ENCODE measurements at regions not wholly inside any gene's neighbourhood (a gene's known extent, or its start where the extent isn't known, plus 50 kb on each side); places are given as distances from the start of the nearest gene placed in this dataset.

DNA sequence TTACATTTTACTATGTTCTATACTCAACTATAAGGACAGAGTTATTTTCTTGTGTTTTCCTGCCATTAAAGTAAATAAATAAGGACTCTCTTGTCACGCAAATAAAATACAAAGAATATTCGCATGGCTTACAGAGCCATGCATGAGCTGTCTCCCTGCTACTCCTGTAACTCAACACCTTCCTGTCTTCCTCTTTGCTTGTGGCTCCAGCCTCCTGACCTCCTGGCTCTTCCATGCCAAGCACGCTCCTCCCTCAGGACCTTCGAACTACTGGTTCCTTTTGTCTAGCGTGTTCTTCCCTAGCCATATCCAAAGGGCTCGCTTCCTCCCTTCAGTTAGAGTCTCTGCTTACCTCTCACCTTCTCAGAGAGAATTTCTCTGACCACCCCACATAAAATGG lies 124.3 kb upstream of the TMC3 start:
- TF ChIP-seq, protein P1, sequence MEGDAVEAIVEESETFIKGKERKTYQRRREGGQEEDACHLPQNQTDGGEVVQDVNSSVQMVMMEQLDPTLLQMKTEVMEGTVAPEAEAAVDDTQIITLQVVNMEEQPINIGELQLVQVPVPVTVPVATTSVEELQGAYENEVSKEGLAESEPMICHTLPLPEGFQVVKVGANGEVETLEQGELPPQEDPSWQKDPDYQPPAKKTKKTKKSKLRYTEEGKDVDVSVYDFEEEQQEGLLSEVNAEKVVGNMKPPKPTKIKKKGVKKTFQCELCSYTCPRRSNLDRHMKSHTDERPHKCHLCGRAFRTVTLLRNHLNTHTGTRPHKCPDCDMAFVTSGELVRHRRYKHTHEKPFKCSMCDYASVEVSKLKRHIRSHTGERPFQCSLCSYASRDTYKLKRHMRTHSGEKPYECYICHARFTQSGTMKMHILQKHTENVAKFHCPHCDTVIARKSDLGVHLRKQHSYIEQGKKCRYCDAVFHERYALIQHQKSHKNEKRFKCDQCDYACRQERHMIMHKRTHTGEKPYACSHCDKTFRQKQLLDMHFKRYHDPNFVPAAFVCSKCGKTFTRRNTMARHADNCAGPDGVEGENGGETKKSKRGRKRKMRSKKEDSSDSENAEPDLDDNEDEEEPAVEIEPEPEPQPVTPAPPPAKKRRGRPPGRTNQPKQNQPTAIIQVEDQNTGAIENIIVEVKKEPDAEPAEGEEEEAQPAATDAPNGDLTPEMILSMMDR (IDR thresholded peaks at IDR 0.05; ENCODE audit: low read length), result no peak
- TF ChIP-seq EZH2 (optimal IDR thresholded peaks at IDR 0.05; ENCODE audit: low read depth, low read length), result no peak

Measured in MM.1S (cell line).